Stimulated activated CD4-positive, alpha-beta T cell treated with anti-CD3 and anti-CD28 coated beads, Interleukin-2, amount 100 ng/mL, for 24 hours (primary cell): ENCODE measurements at regions not wholly inside any gene's neighbourhood (a gene's known extent, or its start where the extent isn't known, plus 50 kb on each side); places are given as distances from the start of the nearest gene placed in this dataset.
"Not testable (repeated sequence)": the region's sequence is repeated elsewhere in the genome, so short reads cannot be mapped to it uniquely, and the experiment has no call there.

Source experiments
- DNase-seq, 2 donors: peaks; one replicate each; pipeline ENCODE4 v3.0.0-alpha.2; 2020

- no peak for DNase-seq
These were observed 95.6 kb upstream of the METTL14 start for GRCh38 chr4:118589471-118590055.

GRCh38 chr4:118591339-118592046 is 93.7 kb upstream of the METTL14 start:
- peak; percentile 95 for DNase-seq

GRCh38 chr4:118592289-118592688 is 92.9 kb upstream of the METTL14 start:
- DNase-seq, result not testable (repeated sequence)

- not testable (repeated sequence) for DNase-seq
These were observed 89.3 kb upstream of the METTL14 start for GRCh38 chr4:118595883-118596282.

GRCh38 chr4:118625097-118625496 is 60.1 kb upstream of the METTL14 start:
- not testable (repeated sequence) for DNase-seq

GRCh38 chr4:118629697-118630096 is 55.5 kb upstream of the METTL14 start:
- not testable (repeated sequence) for DNase-seq

GRCh38 chr4:118630897-118631296 is 54.3 kb upstream of the METTL14 start:
- DNase-seq, result not testable (repeated sequence)

- DNase-seq, result not testable (repeated sequence)
These were observed 53.7 kb upstream of the METTL14 start for GRCh38 chr4:118631321-118632050.

- not testable (repeated sequence) for DNase-seq
These were observed 51.7 kb upstream of the METTL14 start for GRCh38 chr4:118633476-118633875.

- DNase-seq, result not testable (repeated sequence)
These were observed 50.9 kb upstream of the METTL14 start for GRCh38 chr4:118634126-118634875.
